ENCODE measurements at regions not wholly inside any gene's neighbourhood (a gene's known extent, or its start where the extent isn't known, plus 50 kb on each side); places are given as distances from the start of the nearest gene placed in this dataset.

GRCh38 chr20:57062696-57063270 is 203.7 kb downstream of the BMP7 start:
- TF ChIP-seq, protein P1, sequence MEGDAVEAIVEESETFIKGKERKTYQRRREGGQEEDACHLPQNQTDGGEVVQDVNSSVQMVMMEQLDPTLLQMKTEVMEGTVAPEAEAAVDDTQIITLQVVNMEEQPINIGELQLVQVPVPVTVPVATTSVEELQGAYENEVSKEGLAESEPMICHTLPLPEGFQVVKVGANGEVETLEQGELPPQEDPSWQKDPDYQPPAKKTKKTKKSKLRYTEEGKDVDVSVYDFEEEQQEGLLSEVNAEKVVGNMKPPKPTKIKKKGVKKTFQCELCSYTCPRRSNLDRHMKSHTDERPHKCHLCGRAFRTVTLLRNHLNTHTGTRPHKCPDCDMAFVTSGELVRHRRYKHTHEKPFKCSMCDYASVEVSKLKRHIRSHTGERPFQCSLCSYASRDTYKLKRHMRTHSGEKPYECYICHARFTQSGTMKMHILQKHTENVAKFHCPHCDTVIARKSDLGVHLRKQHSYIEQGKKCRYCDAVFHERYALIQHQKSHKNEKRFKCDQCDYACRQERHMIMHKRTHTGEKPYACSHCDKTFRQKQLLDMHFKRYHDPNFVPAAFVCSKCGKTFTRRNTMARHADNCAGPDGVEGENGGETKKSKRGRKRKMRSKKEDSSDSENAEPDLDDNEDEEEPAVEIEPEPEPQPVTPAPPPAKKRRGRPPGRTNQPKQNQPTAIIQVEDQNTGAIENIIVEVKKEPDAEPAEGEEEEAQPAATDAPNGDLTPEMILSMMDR (IDR thresholded peaks at IDR 0.05), result no peak

DNA sequence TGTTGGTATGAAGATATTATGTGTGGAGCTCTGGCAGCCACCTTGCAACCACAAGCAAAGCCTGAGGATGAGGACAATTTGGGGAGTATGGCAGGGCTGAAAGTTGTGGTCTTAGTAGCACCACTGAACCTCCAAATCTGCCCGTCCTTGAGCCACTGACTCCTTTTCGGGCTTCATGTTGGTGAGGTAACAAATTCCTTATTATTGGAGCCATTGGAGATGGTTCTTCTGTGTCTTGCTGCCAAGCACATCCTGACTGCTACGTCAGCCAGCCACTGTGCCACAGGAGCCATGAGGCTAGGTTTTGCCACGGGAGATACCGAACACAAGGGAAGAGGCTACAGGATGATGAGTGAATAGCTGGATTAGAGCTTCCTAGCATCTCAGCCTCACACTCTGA is 201.6 kb downstream of the BMP7 start:
- Histone ChIP-seq H3K9me3 (no peaks in the 10 kb centered on the region), H3K4me1 (ENCODE audit: control insufficient read depth in 1 of 2, insufficient read depth in 1 of 2, low read depth in 1 of 2, low read length in 1 of 2) (no peaks in the 10 kb centered on the region), H3K27me3 (peaks cover 58% of the 10 kb centered on the region), H3K4me3 (ENCODE audit: low read depth in 1 of 2, low read length in 1 of 2) (no peak overlapping the region), H3K36me3 (no peaks in the 10 kb centered on the region), H3K27ac (no peak overlapping the region)
- TF ChIP-seq, protein P1 (IDR thresholded peaks at IDR 0.05), result no peak

More at GRCh38 chr20:57062696-57063270, 203.7 kb downstream of the BMP7 start:
- no peaks in the 10 kb centered on the region for H3K9me3 ChIP-seq
- H3K27me3 ChIP-seq, result peaks cover 61% of the 10 kb centered on the region
- no peaks in the 10 kb centered on the region for H3K36me3 ChIP-seq
- no peaks in the 10 kb centered on the region for H3K4me1 ChIP-seq (ENCODE audit: control insufficient read depth in 1 of 2, insufficient read depth in 1 of 2, low read depth in 1 of 2, low read length in 1 of 2)
- no peak overlapping the region for H3K27ac ChIP-seq
- no peak overlapping the region for H3K4me3 ChIP-seq (ENCODE audit: low read depth in 1 of 2, low read length in 1 of 2)

DNA sequence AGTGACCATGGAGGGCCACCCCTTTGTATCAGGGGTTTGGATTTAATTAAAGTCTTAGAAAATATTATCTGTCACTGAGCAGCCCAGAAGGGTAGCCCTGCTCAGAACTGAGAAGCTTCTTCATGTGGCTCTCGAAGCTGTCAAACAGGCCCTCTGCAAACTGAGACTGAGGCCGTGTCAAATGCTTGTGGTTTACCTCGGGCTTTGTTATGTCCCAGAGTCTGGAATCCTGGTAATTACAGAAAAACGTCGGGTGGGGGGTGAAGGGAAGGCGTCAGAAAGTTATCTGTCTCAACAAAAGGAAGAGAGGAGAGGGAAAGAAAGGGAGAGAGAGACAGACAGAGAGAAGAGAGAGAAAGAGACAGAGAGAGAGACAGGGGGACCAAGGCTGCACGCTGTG is 200.8 kb downstream of the BMP7 start:
- Histone ChIP-seq H3K36me3 (no peaks in the 10 kb centered on the region), H3K27me3 (peaks cover 61% of the 10 kb centered on the region), H3K9me3 (no peaks in the 10 kb centered on the region), H3K4me1 (ENCODE audit: control insufficient read depth in 1 of 2, insufficient read depth in 1 of 2, low read depth in 1 of 2, low read length in 1 of 2) (no peaks in the 10 kb centered on the region), H3K4me3 (ENCODE audit: low read depth in 1 of 2, low read length in 1 of 2) (no peak overlapping the region), H3K27ac (no peak overlapping the region)
- TF ChIP-seq, protein P1 (IDR thresholded peaks at IDR 0.05), result no peak

GRCh38 chr20:57066126-57066900 is 200.1 kb downstream of the BMP7 start:
- no peaks in the 10 kb centered on the region for H3K36me3 ChIP-seq
- no peak overlapping the region for H3K4me3 ChIP-seq (ENCODE audit: low read depth in 1 of 2, low read length in 1 of 2)
- peaks cover 61% of the 10 kb centered on the region for H3K27me3 ChIP-seq
- H3K9me3 ChIP-seq, result no peaks in the 10 kb centered on the region
- no peak overlapping the region for H3K27ac ChIP-seq
- TF ChIP-seq, protein P1 (IDR thresholded peaks at IDR 0.05), result no peak
- H3K4me1 ChIP-seq (ENCODE audit: control insufficient read depth in 1 of 2, insufficient read depth in 1 of 2, low read depth in 1 of 2, low read length in 1 of 2), result no peaks in the 10 kb centered on the region

GRCh38 chr20:57069442-57069841 is 197.0 kb downstream of the BMP7 start:
- no peak overlapping the region for H3K4me3 ChIP-seq (ENCODE audit: low read depth in 1 of 2, low read length in 1 of 2)
- peaks cover 69% of the 10 kb centered on the region for H3K27me3 ChIP-seq
- no peak overlapping the region for H3K27ac ChIP-seq
- H3K4me1 ChIP-seq (ENCODE audit: control insufficient read depth in 1 of 2, insufficient read depth in 1 of 2, low read depth in 1 of 2, low read length in 1 of 2), result no peaks in the 10 kb centered on the region
- H3K9me3 ChIP-seq, result no peaks in the 10 kb centered on the region
- TF ChIP-seq, protein P1 (IDR thresholded peaks at IDR 0.05), result no peak
- H3K36me3 ChIP-seq, result no peaks in the 10 kb centered on the region
